Right kidney (tissue), 1 donor: ENCODE measurements at regions not wholly inside any gene's neighbourhood (a gene's known extent, or its start where the extent isn't known, plus 50 kb on each side); places are given as distances from the start of the nearest gene placed in this dataset.
"Not testable (repeated sequence)": the region's sequence is repeated elsewhere in the genome, so short reads cannot be mapped to it uniquely, and the experiment has no call there.

Source experiments
- DNase-seq: peaks from one replicate; pipeline ENCODE4 v3.0.0-alpha.2; 2016

GRCh38 chr15:96160269-96160668, 170.2 kb upstream of the NR2F2 start:
- peak; percentile 39 for DNase-seq

- no peak for DNase-seq
These were observed 169.7 kb upstream of the NR2F2 start for GRCh38 chr15:96160800-96161199.

- DNase-seq, result no peak
These were observed 168.2 kb upstream of the NR2F2 start for GRCh38 chr15:96162322-96162721.

GRCh38 chr15:96165081-96165480, 165.4 kb upstream of the NR2F2 start:
- no peak for DNase-seq

- DNase-seq, result no peak
These were observed 164.7 kb upstream of the NR2F2 start for GRCh38 chr15:96165775-96166174.

GRCh38 chr15:96166223-96167200, 164.0 kb upstream of the NR2F2 start:
- DNase-seq, result no peak

- DNase-seq, result not testable (repeated sequence)
These were observed 159.9 kb upstream of the NR2F2 start for GRCh38 chr15:96170616-96170978.

- peak; percentile 49 for DNase-seq
These were observed 159.3 kb upstream of the NR2F2 start for GRCh38 chr15:96170979-96171739.

GRCh38 chr15:96171853-96172296, 158.6 kb upstream of the NR2F2 start:
- peak; percentile 58 for DNase-seq

GRCh38 chr15:96172417-96172816, 158.1 kb upstream of the NR2F2 start:
- no peak for DNase-seq

- no peak for DNase-seq
These were observed 153.7 kb upstream of the NR2F2 start for GRCh38 chr15:96176831-96177230.

- DNase-seq, result no peak
These were observed 153.2 kb upstream of the NR2F2 start for GRCh38 chr15:96177279-96177678.

- peak; percentile 47 for DNase-seq
These were observed 150.3 kb upstream of the NR2F2 start for GRCh38 chr15:96180087-96180748.

GRCh38 chr15:96181217-96181616, 149.3 kb upstream of the NR2F2 start:
- no peak for DNase-seq

GRCh38 chr15:96181873-96182301, 148.6 kb upstream of the NR2F2 start:
- no peak for DNase-seq

GRCh38 chr15:96182736-96183513, 147.6 kb upstream of the NR2F2 start:
- DNase-seq, result no peak

GRCh38 chr15:96183514-96183850, 147.0 kb upstream of the NR2F2 start:
- no peak for DNase-seq

- no peak for DNase-seq
These were observed 146.6 kb upstream of the NR2F2 start for GRCh38 chr15:96183867-96184266.

GRCh38 chr15:96184297-96184696, 146.2 kb upstream of the NR2F2 start:
- no peak for DNase-seq

GRCh38 chr15:96186105-96186504, 144.4 kb upstream of the NR2F2 start:
- DNase-seq, result no peak

- no peak for DNase-seq
These were observed 142.9 kb upstream of the NR2F2 start for GRCh38 chr15:96187341-96188305.
